Thoracic aorta (tissue), 2 donors: ENCODE measurements at regions not wholly inside any gene's neighbourhood (a gene's known extent, or its start where the extent isn't known, plus 50 kb on each side); places are given as distances from the start of the nearest gene placed in this dataset.
A peak's percentile ranks its signal among the peaks of the same experiment; 100 is the strongest.

ENCODE experiments used
- ATAC-seq: fragments of 150-250 bp; one replicate; pipeline ENCODE4 v1.8.0; 2017; ENCODE audit warnings: low read depth; ENCODE audit not compliant: insufficient number of reproducible peaks, low FRiP score
- DNase-seq: peaks from one replicate; pipeline ENCODE4 v3.0.0-alpha.2; 2020; ENCODE audit warnings: low spot score
- H3K27ac ChIP-seq, 2 donors: fragments of 200-600 bp; sonication (generic); 1 replicate in 1 of 2; 2 replicates in 1 of 2; pipeline ENCODE4 v1.5.1; 2016; ENCODE audit warnings: mild to moderate bottlenecking in 2 of 2, moderate library complexity in 2 of 2
- H3K27me3 ChIP-seq: fragments of 200-600 bp; sonication (generic); replicated peaks from 2 replicates; pipeline ENCODE4 v1.6.0; 2016; ENCODE audit warnings: mild to moderate bottlenecking; ENCODE audit not compliant: insufficient read depth
- H3K36me3 ChIP-seq: fragments of 200-600 bp; sonication (generic); one replicate; pipeline ENCODE4 v1.5.1; 2016
- H3K4me1 ChIP-seq, 2 donors: fragments of 200-600 bp; sonication (generic); 1 replicate in 1 of 2; 2 replicates in 1 of 2; pipeline versions ENCODE4 v1.5.1 to v1.6.0; 2016; ENCODE audit warnings: low read depth in 2 of 2, mild to moderate bottlenecking in 1 of 2; ENCODE audit not compliant: control insufficient read depth in 1 of 2
- H3K4me3 ChIP-seq: fragments of 200-600 bp; sonication (generic); 2 replicates; pipeline ENCODE4 v1.5.1; 2016; ENCODE audit warnings: mild to moderate bottlenecking
- H3K9me3 ChIP-seq: fragments of 200-600 bp; sonication (generic); 2 replicates; pipeline ENCODE4 v1.5.1; 2016
- TF ChIP-seq, protein P1 (sequence below): fragments of 200-600 bp; sonication (generic); IDR thresholded peaks from one replicate; pipeline ENCODE4 v1.5.1; 2019; ENCODE audit warnings: antibody characterized with exemption

DNA sequence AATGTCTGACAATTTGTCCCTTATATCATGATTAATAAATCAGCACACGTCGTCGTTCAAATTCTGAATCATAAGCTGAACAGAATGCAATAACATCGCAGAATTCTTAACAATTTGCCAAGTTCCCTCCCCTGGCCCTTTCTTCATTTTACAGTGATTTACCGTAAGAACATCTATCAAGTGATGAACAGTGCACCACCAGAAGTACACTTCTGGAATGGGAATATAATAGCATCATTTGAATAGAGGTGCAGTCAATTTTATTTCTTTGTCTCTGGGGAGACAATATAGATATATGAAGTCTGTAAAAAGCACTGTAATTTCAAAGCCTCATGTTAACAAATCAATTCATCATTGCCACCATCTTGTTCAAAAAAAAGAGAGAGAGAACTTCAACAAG, 145.1 kb upstream of the SMLR1 start:
- H3K9me3 ChIP-seq: peaks cover 9% of the 10 kb centered on the region
- H3K4me3 ChIP-seq: no peak overlapping the region
- peaks cover 13 to 25% of the 10 kb centered on the region in 2 donors for H3K4me1 ChIP-seq
- TF ChIP-seq, protein P1, sequence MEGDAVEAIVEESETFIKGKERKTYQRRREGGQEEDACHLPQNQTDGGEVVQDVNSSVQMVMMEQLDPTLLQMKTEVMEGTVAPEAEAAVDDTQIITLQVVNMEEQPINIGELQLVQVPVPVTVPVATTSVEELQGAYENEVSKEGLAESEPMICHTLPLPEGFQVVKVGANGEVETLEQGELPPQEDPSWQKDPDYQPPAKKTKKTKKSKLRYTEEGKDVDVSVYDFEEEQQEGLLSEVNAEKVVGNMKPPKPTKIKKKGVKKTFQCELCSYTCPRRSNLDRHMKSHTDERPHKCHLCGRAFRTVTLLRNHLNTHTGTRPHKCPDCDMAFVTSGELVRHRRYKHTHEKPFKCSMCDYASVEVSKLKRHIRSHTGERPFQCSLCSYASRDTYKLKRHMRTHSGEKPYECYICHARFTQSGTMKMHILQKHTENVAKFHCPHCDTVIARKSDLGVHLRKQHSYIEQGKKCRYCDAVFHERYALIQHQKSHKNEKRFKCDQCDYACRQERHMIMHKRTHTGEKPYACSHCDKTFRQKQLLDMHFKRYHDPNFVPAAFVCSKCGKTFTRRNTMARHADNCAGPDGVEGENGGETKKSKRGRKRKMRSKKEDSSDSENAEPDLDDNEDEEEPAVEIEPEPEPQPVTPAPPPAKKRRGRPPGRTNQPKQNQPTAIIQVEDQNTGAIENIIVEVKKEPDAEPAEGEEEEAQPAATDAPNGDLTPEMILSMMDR: no peak
- ATAC-seq (no peak), DNase-seq (no peak)
- peak overlapping the region; percentile 30 to 46 for H3K27ac ChIP-seq
- no peaks in the 10 kb centered on the region for H3K27me3 ChIP-seq
- no peaks in the 10 kb centered on the region for H3K36me3 ChIP-seq

DNA sequence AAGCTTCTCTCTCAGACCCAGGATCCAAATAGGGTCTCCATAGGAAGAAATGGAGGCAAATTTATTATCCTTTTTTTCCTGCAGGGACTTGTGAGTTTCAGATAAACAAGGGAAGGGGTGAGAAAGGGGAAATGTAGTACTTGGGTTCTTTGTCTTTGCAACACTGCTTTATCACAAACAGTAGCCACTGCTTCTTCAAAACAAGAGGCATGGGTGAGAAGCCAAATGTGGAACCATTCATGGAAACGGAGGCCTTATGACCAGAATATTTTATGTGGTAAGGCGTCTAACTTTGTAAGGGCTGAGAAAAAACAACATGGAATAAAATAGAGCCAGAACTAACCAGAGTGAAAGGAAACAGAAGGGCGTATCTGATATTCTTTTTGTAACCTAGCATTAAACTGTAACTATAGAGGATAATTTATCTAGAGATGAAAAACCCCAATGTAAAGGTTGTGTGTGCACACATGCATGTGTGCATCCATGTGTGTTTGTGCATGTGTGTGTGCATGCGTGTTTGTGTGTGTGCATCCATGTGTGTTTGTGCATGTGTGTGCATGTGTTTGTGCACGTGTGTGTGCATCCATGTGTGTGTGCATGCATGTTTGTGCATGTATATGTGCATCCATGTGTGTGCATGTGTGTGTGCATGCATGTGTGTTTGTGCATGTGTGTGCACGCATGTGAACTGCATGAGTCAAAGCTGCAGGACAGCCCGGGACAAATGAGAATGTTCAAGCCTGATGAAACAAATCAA, 143.3 kb upstream of the SMLR1 start:
- Histone ChIP-seq H3K27ac (no peak overlapping the region), H3K9me3 (no peaks in the 10 kb centered on the region), H3K36me3 (no peaks in the 10 kb centered on the region), H3K4me3 (no peak overlapping the region), H3K27me3 (no peaks in the 10 kb centered on the region), H3K4me1 (peaks cover 13 to 25% of the 10 kb centered on the region in 2 donors)
- ATAC-seq (no peak), DNase-seq (no peak)
- TF ChIP-seq, protein P1: no peak

DNA sequence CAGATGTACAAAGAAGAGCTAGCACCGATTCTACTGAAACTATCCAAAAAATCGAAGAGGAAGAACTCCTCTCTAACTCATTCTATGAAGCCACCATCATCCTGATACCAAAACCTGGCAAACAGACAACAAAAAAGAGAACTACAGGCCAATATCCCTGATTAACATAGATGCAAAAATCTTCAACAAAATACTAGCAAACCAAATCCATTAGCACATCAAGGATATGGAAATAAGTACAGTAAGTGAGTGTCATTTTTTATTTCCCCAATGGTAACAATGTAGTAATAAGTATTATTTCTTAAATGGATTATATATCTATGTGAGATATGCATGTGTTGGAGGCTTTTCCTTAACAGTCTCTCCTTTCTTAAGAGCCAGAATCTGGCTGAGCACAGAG, 134.5 kb upstream of the SMLR1 start:
- Histone ChIP-seq H3K4me1 (no peaks in the 10 kb centered on the region), H3K36me3 (no peaks in the 10 kb centered on the region), H3K4me3 (no peak overlapping the region), H3K27me3 (no peaks in the 10 kb centered on the region), H3K9me3 (no peaks in the 10 kb centered on the region), H3K27ac (no peak overlapping the region)
- DNase-seq (no peak), ATAC-seq (no peak)
- TF ChIP-seq, protein P1: no peak

DNA sequence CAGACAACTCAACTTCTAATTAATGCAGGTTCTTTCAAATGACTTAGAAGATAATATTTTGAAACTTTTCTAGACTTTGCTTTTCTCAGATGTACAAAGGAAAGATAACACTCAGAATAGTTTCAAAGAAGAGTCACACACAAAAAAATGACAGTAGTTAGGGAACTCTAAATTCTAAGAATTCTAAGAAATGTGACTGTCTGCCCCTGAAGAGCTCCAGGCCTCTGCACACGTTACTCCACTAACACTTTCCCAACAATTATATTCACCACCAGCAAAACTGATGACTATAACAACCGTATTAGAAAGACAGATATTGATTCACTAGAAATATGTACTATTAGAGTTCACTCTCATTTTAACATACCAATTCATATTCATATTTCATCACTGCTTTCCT, 133.3 kb upstream of the SMLR1 start:
- peaks cover 0 to 6% of the 10 kb centered on the region in 2 donors for H3K4me1 ChIP-seq
- TF ChIP-seq, protein P1: no peak
- no peak for DNase-seq
- no peaks in the 10 kb centered on the region for H3K36me3 ChIP-seq
- no peak overlapping the region for H3K27ac ChIP-seq
- H3K4me3 ChIP-seq: no peak overlapping the region
- H3K9me3 ChIP-seq: no peaks in the 10 kb centered on the region
- no peak for ATAC-seq
- H3K27me3 ChIP-seq: no peaks in the 10 kb centered on the region

DNA sequence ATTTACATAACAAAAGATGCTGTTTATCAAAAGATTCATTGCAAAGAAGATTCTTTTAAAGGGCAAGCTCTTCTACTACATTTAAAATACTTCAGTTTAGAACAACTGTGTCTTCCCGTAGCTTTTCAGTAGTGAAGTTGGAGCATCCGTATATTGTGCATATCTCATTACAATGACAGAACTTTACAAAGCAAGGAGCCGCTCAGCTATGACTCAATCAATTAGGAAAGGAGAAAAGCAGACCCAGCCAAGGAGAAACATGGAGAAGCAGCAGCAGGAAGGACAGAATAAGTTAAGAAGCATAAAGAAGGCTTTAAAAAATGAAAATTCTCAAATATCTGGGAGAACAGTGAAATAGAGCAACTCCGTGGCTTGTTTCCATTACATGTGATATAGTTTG, 132.6 kb upstream of the SMLR1 start:
- Histone ChIP-seq H3K9me3 (no peaks in the 10 kb centered on the region), H3K36me3 (no peaks in the 10 kb centered on the region), H3K4me3 (no peak overlapping the region), H3K27me3 (no peaks in the 10 kb centered on the region), H3K4me1 (peaks cover 0 to 6% of the 10 kb centered on the region in 2 donors), H3K27ac (no peak overlapping the region)
- DNase-seq (no peak), ATAC-seq (no peak)
- TF ChIP-seq, protein P1: no peak
